Colonic mucosa (tissue), 4 donors: ENCODE measurements at regions not wholly inside any gene's neighbourhood (a gene's known extent, or its start where the extent isn't known, plus 50 kb on each side); places are given as distances from the start of the nearest gene placed in this dataset.

Source experiments
- DNase-seq: peaks from one replicate; pipeline ENCODE4 v3.0.0-alpha.2; 2020
- H3K27ac ChIP-seq: fragments of 200-600 bp; one replicate; pipeline ENCODE4 v1.8.0; 2021
- H3K27me3 ChIP-seq: fragments of 200-600 bp; one replicate; pipeline ENCODE4 v1.8.0; 2021
- H3K36me3 ChIP-seq: fragments of 200-600 bp; one replicate; pipeline ENCODE4 v1.8.0; 2021
- H3K4me1 ChIP-seq: fragments of 200-600 bp; one replicate; pipeline ENCODE4 v1.8.0; 2021; ENCODE audit warnings: mild to moderate bottlenecking
- H3K4me3 ChIP-seq: fragments of 200-600 bp; one replicate; pipeline ENCODE4 v1.8.0; 2021
- H3K9ac ChIP-seq, 2 donors: one replicate each; pipeline ENCODE4 v1.7.0; 2013; ENCODE audit warnings: control low read depth in 2 of 2, low read depth in 2 of 2, low read length in 2 of 2
- H3K9me3 ChIP-seq: fragments of 200-600 bp; one replicate; pipeline ENCODE4 v1.8.0; 2021
- intact Hi-C: fragments of 100-400 bp; cut with DNase I; formaldehyde crosslinking; loops from one replicate; pipeline ENCODE4 v1.14.1; 2022
- TF ChIP-seq, protein P1 (sequence below): fragments of 200-600 bp; IDR thresholded peaks from one replicate; pipeline ENCODE4 v1.8.0; 2022; ENCODE audit warnings: antibody characterized with exemption, mild to moderate bottlenecking
- donor health status: healthy.
- donor health status: DM: no; HTN: no; CAD: no.
- donor health status: DM: no; HTN: no; CAD: no.

DNA sequence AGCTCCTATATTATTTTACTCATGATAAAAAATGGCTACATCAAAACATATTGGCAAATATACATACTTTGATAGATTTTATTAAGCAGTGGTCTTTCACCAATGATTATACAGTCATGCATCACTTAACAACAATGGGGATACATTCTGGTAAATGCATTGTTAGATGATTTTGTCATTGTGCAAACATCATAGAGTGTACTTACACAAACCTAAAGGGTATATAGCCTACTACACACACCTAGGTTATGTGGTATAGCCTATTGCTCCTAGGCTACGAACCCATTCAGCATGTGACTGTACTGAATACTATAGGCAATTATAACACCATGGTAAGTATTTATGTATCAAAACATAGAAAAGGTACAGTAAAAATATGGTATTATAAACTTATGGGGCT lies 98.9 kb upstream of the IL6 start:
- no peak for DNase-seq

DNA sequence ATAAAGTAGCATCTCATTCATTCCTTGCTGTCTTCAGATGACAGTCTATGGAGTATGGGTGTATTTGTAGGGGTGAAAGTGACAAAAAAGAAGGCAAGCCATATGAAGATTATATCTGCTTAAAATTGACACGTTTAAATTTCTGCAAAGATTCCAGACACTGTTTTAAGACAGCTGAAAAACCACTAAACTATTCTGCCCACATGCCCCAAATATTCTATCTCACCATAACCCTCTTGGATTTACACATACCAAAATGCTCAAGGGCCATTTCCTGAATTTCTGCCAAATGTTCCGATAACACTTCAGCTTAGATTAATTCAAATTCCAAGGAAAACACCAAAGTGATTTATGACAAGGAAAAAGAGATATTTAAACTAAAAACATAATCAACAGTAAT lies 99.9 kb upstream of the IL6 start:
- H3K27ac ChIP-seq = no peak overlapping the region
- no peaks in the 10 kb centered on the region for H3K9me3 ChIP-seq
- H3K36me3 ChIP-seq = no peaks in the 10 kb centered on the region
- TF ChIP-seq, protein P1, sequence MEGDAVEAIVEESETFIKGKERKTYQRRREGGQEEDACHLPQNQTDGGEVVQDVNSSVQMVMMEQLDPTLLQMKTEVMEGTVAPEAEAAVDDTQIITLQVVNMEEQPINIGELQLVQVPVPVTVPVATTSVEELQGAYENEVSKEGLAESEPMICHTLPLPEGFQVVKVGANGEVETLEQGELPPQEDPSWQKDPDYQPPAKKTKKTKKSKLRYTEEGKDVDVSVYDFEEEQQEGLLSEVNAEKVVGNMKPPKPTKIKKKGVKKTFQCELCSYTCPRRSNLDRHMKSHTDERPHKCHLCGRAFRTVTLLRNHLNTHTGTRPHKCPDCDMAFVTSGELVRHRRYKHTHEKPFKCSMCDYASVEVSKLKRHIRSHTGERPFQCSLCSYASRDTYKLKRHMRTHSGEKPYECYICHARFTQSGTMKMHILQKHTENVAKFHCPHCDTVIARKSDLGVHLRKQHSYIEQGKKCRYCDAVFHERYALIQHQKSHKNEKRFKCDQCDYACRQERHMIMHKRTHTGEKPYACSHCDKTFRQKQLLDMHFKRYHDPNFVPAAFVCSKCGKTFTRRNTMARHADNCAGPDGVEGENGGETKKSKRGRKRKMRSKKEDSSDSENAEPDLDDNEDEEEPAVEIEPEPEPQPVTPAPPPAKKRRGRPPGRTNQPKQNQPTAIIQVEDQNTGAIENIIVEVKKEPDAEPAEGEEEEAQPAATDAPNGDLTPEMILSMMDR = no peak
- intact Hi-C loops = no loop called here
- no peak overlapping the region for H3K4me3 ChIP-seq
- no peak for DNase-seq
- H3K27me3 ChIP-seq = no peaks in the 10 kb centered on the region
- no peak overlapping the region for H3K9ac ChIP-seq
- no peaks in the 10 kb centered on the region for H3K4me1 ChIP-seq

More for the DNA sequence above, 98.9 kb upstream of the IL6 start:
- no peaks in the 10 kb centered on the region for H3K27me3 ChIP-seq
- H3K9ac ChIP-seq = no peak overlapping the region
- TF ChIP-seq, protein P1 = no peak
- no peaks in the 10 kb centered on the region for H3K4me1 ChIP-seq
- H3K36me3 ChIP-seq = no peaks in the 10 kb centered on the region
- no peak overlapping the region for H3K27ac ChIP-seq
- intact Hi-C loops = no loop called here
- H3K9me3 ChIP-seq = no peaks in the 10 kb centered on the region
- no peak overlapping the region for H3K4me3 ChIP-seq

DNA sequence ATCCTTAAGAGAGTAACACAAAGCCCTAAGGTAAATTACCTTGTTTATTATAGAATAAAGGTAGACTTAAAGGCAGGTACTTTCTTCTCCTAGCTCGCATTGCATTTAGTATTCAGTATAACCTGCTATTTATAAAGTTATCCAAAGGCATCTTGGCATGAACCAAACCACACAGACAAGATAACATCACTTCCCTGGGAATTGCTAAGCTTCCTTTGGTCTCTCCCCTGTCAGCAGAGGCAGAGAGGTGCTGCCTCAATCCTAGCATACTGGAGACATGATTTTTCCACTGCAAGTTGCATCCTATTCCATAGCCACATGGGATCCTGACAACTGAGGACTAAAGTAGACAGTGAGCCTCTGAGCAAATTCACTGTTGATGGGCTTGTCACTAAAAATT lies 101.7 kb upstream of the IL6 start:
- TF ChIP-seq, protein P1 = no peak
- Histone ChIP-seq H3K36me3 (no peaks in the 10 kb centered on the region), H3K4me3 (no peak overlapping the region), H3K27ac (no peak overlapping the region), H3K9me3 (no peaks in the 10 kb centered on the region), H3K9ac (no peak overlapping the region), H3K4me1 (no peaks in the 10 kb centered on the region), H3K27me3 (no peaks in the 10 kb centered on the region)
- intact Hi-C loops = no loop called here
- DNase-seq = no peak

DNA sequence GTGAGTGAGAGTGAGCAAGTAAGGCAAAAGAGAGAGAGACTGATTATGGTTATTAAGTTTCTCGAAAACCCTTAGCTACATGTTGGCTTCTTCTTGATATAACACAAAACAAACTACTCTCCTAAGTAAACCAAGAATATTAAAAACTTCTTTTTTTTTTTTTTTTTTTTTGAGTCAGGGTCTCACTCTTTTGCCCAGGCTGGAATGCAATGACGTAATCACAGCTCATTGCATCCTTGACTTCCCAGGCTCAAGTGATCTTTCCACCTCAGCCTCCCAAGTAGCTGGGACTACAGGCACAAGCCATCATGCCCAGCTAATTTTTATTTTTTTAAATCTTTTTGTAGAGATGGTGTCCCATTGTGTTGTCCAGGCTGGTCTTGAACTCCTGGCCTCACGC lies 102.2 kb upstream of the IL6 start:
- Histone ChIP-seq H3K4me1 (no peaks in the 10 kb centered on the region), H3K9ac (no peak overlapping the region), H3K36me3 (no peaks in the 10 kb centered on the region), H3K27ac (no peak overlapping the region), H3K4me3 (no peak overlapping the region), H3K9me3 (no peaks in the 10 kb centered on the region), H3K27me3 (no peaks in the 10 kb centered on the region)
- intact Hi-C loops = no loop called here
- TF ChIP-seq, protein P1 = no peak
- DNase-seq = no peak

DNA sequence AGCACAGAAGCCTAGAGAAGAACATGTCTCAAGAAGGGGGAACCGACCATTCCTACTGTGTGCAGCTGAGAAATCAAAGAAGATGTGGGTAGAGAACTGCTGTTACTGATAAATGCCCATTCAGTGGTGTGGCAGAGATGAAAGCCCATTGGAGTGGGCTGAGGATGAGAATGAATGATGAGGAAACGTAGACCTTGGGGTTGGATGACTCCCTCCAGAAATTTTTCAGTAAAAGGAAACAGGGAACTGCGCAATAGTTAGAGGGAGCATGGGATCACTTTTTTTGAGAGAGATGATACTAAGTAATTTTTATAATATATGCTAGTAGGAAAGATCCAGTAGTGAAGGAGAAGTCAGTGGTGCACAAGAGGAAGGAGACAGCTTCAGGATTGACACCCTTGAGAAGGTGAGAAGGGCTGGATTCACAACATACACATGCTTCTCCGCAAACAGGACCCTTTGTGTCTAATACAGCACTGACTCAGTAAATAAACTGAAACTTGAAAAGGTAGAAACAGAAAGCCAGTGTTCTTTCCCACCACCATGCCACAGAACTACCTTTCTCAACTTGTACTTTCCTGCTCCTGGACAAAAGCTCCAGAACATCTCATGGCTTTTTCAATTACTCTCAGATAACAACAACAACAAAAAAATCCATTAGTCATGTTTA lies 104.7 kb upstream of the IL6 start:
- H3K4me1 ChIP-seq = no peaks in the 10 kb centered on the region
- no peak overlapping the region for H3K4me3 ChIP-seq
- no peaks in the 10 kb centered on the region for H3K27me3 ChIP-seq
- no peaks in the 10 kb centered on the region for H3K36me3 ChIP-seq
- H3K27ac ChIP-seq = no peak overlapping the region
- H3K9me3 ChIP-seq = no peaks in the 10 kb centered on the region
- intact Hi-C loops = no loop called here
- no peak overlapping the region for H3K9ac ChIP-seq
- no peak for DNase-seq
- TF ChIP-seq, protein P1 = no peak
